Activated CD4-positive, alpha-beta T cell treated with anti-CD3 and anti-CD28 coated beads, Interleukin-2, amount 50 U/mL, for 48 hours (primary cell): ENCODE measurements at regions not wholly inside any gene's neighbourhood (a gene's known extent, or its start where the extent isn't known, plus 50 kb on each side); places are given as distances from the start of the nearest gene placed in this dataset.

Experiments
- DNase-seq, 2 experiments: peaks; one replicate each; pipeline ENCODE4 v3.0.0-alpha.2; 2020

- DNase-seq, result no peak
Measured at GRCh38 chr14:44291366-44291915, 215.6 kb downstream of the FSCB start.

- DNase-seq, result no peak
Measured at GRCh38 chr14:44287858-44288257, 219.2 kb downstream of the FSCB start.

- DNase-seq, result no peak
Measured at GRCh38 chr14:44286201-44286600, 220.9 kb downstream of the FSCB start.

GRCh38 chr14:44283836-44284235, 223.2 kb downstream of the FSCB start:
- DNase-seq, result no peak

GRCh38 chr14:44279357-44279756, 227.7 kb downstream of the FSCB start:
- DNase-seq, result no peak

- no peak for DNase-seq
Measured at GRCh38 chr14:44271637-44272036, 235.4 kb downstream of the FSCB start.

- DNase-seq, result no peak
Measured at GRCh38 chr14:44271006-44271405, 236.1 kb downstream of the FSCB start.

- DNase-seq, result no peak
Measured at GRCh38 chr14:44265246-44265645, 241.8 kb downstream of the FSCB start.

DNA sequence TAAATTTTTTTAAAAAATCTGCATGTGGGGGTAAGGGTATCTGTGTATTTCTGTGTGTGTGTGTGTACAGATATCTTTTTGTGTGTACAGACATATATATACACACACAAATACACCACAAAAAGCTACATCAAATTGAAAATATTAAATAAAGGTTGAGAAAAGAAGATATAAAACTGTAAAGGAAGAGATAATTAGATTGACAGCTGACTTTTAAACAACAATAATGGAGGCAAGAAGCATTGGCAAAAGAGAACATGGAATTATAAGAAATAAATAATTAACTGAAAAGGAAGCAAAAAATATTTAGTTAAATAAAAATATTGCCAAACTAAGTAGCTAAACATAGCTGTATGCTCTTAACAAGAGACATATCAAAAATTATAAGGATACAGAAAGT, 291.4 kb downstream of the FSCB start:
- no peak for DNase-seq

DNA sequence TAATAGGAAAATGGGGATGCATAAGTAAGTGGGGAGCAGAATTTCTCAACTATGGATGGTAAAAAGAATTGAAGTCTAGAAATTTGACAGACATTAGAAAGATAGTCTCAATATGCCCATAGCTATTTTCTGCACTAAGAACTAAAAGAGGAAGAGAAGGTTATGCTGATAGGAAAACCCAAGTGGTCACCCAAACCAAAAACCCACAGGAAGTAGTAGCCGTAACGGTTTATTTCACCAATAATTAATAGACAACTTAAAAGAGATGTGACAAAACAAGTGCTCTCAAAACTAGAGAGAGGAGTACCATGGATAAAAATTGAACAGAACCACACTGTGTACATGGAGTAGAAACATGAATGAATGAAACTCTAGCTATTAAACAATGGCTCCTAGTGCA, 295.4 kb downstream of the FSCB start:
- no peak for DNase-seq

DNA sequence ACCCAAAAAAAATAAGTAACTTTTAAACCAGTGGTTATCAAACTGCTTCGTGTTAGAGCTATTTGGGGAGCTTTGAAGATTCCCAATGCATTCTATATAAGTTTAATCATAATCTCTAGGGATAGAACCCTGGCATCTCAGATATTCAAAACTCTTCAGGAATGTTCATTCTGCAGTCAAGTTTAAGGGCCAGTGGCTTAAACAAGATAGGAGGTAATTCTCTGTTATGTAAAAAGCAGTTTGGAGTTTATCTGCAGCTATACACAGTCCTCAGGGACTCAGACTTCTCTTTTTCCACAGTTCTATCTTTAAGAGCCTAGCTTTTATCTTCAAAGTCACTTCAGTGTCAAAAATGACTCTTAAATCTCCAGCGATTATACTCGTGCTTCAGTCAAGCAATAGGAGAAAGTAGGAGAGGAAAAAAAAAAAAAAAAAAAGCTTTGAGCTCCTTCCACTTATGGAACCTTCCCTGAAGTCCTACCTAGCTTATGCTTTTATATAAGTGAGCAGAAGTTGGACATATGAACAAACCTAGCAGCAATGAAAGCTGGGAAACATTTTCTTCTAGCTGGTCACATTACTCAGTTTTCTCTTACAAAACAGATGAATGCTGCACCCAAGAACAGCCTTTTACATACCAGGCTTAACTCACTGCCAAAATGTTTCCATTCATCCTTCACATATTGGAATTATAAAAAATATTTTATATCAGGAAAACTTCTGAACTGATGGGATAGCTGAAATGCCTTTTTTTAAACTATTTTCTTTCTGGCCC, 302.8 kb downstream of the FSCB start:
- no peak for DNase-seq

- no peak for DNase-seq
Measured at GRCh38 chr14:44180975-44181374, 326.1 kb downstream of the FSCB start.

- no peak for DNase-seq
Measured at GRCh38 chr14:44170556-44170955, 336.5 kb downstream of the FSCB start.

DNA sequence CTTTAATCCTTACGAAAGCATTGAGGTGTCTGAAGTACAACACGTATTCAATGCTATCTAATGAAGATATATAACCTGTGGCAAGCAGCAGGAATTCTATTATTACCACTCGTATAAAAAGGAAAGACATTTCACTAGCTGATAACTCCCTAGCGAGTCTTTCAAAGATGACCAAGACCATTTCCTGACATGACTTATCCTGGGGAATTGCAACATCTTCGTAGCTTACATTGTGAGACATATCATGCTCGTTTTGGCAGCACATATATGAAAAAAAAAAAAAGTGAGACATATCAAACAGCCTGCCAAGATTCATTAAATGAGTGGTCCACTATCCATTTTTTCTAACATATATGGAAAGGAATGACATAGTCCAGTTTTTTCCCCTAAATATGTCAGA, 337.0 kb downstream of the FSCB start:
- no peak for DNase-seq

GRCh38 chr14:44168566-44168965, 338.5 kb downstream of the FSCB start:
- no peak for DNase-seq

GRCh38 chr14:44166611-44167010, 340.5 kb downstream of the FSCB start:
- DNase-seq, result no peak

DNA sequence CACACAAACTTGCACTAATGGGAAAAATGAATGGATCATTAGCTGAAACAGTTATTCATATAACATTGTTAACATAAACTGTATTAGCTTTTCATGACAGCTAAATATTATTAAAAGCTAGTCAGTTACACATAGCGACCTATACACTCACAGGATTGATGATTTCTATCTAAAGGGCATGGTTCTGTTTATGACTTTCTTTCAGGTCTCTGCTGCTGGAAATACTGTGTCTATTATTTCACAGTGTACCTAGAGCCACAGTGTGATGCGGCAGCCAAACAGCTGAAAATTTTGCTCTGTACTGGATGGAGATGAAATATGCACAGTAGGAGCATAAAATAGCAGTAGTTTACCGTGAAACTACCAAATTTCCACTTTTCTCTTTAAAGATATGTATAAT, 341.1 kb downstream of the FSCB start:
- DNase-seq, result no peak

- DNase-seq, result no peak
Measured at GRCh38 chr14:44165286-44165685, 341.8 kb downstream of the FSCB start.

GRCh38 chr14:44163946-44164345, 343.1 kb downstream of the FSCB start:
- no peak for DNase-seq

- no peak for DNase-seq
Measured at GRCh38 chr14:44162197-44162596, 344.9 kb downstream of the FSCB start.

- DNase-seq, result no peak
Measured at GRCh38 chr14:44154874-44155273, 352.2 kb downstream of the FSCB start.

DNA sequence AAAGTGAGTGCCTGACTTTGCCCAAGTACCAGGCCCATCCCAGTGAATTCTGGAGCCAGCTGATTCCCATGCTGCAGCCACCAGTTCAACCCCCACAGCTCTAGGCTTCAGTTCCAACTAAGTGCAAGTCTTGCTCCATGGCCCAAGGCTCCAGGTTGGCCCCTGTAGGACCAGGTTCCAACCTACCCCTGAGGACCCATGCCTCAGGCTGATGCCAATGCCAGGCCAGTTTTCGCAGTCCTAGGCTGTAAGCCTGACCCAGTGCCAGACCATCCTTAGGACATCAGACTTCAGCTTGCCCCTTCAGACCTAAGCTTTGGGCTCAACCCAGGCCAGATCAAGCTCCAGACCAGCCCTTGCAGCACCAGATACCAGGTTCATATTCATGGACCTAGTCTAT, 352.6 kb downstream of the FSCB start:
- no peak for DNase-seq

DNA sequence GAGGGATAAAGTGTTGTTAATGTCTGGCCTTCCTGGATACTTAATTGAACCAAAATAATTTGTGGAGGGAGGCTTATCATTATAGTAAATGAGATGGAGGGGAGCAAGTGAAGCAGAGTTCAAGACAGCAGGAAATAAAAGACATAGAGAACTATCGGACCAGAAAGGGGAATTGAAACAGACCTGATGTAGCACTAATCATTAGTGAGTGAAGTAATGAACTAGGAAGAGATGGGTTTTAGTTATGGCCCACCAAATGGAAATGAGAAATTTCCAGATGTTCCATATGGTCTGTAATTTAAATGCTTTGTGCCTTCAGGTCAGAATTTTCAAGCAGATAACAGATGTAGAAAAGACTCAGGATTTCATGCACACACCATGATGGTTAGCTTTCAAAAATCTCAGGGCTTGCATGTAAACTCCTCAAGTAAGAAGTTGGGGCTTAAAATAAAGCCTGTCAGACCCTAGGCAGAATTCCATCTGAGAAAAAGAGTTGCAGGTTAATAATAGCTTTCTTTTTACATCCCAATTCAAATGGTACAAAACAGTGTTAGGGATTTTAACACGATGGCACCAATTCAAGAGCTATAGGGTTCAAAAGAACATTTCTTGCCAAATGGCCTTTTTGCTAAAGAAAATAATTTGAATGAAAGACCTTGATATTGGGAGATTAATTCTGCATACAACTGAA, 355.8 kb downstream of the FSCB start:
- DNase-seq, result no peak

DNA sequence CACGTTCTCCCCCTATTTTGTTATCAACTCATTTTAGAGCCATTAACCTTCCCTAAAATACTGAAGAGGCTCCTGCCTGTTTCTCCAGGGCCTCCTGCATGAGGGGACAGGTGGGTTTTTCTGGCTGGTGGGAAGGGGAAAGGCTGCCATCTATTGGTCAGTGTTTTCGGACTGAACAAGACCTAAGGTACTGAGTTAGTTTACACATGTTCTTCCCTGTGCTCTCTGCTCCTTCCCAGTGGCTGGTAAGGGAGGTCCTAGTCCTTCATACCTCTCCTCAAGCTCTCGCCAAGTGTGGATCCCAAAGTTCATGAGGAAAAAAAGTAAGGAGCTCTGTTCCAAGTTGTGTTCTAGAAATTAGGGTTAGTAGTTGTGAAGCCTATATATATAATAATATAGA, 357.5 kb downstream of the FSCB start:
- no peak for DNase-seq
